ENCODE measurements at regions not wholly inside any gene's neighbourhood (a gene's known extent, or its start where the extent isn't known, plus 50 kb on each side); places are given as distances from the start of the nearest gene placed in this dataset.

DNA sequence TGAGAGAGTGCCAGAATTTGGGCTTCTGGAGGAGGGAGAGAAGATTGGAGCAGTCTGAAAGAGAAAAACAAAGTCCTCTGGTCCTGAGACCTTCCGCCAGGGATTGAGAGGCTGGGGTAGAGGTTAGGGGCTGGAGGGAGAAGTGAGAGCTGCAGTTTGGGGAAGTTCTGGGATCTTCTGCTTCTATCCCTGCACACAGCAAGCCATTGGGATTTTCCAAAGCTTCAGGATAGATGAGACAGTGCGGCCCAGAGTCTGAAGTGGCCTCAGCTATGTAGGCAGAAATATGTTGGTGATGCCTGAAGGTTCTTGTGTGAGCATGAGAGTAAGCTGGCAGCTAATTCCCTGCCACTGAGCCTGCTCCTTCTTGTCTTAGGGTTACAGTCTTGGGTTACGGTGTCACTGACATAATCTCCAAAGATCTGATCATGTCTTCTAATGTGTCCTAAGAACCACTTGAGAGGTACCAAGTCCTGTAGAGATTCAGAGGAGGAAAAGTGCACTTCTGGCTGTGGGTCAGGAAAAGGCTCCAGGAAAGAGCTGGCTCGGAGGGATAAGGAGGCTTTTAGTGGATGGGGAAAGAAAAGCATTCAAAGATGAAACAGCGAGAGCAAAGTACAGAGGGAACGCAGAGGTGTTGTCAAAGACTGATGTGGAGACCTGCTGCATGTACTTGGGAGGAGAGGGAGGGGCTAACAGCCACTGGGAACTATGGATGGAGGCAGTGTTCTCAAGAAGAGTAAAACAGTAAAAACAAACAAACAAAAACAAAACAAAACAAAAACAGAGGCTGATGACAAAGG, 131.1 kb upstream of the MYLIP start:
- POLR2A ChIA-PET: no interaction called here
- CTCF ChIA-PET: no interaction called here
- Mint-ChIP-seq H3K4me3 (no peak overlapping the region), H3K36me3 (ENCODE audit: low read depth) (no peaks in the 10 kb centered on the region), H3K4me1 (peaks cover 3% of the 10 kb centered on the region), H3K9me3 (no peaks in the 10 kb centered on the region), H3K27me3 (no peaks in the 10 kb centered on the region), H3K27ac (no peak overlapping the region)
- DNase-seq: no peak

DNA sequence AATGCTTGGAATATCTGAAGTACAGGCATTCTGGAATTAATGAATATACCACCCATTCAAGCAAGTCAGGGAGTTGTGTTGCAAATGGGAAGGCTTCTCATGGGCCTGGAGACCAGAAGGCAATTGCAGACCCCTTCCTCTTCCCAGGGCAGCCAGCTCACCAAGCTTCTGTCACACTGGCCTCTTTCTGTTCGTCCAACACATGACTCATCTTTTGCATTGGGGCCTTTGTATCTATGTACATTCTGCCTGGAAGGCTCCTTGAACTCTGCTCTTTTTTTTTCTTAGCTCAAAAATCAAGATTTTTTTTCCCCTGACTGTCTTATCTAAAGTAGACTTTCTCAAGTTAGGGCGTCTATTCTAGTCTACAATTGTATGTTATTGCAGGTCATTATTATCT, 132.9 kb upstream of the MYLIP start:
- POLR2A ChIA-PET: no interaction called here
- CTCF ChIA-PET: no interaction called here
- Mint-ChIP-seq H3K36me3 (ENCODE audit: low read depth) (no peaks in the 10 kb centered on the region), H3K27me3 (no peaks in the 10 kb centered on the region), H3K27ac (no peak overlapping the region), H3K4me1 (peaks cover 3% of the 10 kb centered on the region), H3K9me3 (no peaks in the 10 kb centered on the region), H3K4me3 (no peak overlapping the region)
- no peak for DNase-seq

DNA sequence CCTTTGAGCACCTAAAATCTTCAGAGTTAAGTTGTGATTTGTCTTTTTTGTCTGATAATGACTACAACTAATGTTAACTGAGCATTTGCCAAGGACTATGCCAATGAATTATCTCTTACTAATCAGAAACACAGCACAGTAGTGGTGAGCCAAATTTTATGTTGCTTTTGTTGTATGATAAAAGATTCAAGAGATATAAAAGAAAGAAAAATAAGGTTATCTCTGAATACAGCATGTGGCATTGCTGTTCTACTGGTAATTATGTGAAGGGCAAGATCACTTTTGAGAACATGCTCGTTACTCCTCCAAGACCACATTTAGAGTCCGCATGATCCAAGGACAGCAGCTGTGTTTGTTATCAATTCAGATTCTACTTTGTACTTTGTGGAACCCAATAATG, 133.4 kb upstream of the MYLIP start:
- Mint-ChIP-seq H3K27ac (no peak overlapping the region), H3K9me3 (no peaks in the 10 kb centered on the region), H3K4me3 (no peak overlapping the region), H3K36me3 (ENCODE audit: low read depth) (no peaks in the 10 kb centered on the region), H3K27me3 (no peaks in the 10 kb centered on the region), H3K4me1 (peaks cover 3% of the 10 kb centered on the region)
- no peak for DNase-seq
- CTCF ChIA-PET: no interaction called here
- POLR2A ChIA-PET: no interaction called here

DNA sequence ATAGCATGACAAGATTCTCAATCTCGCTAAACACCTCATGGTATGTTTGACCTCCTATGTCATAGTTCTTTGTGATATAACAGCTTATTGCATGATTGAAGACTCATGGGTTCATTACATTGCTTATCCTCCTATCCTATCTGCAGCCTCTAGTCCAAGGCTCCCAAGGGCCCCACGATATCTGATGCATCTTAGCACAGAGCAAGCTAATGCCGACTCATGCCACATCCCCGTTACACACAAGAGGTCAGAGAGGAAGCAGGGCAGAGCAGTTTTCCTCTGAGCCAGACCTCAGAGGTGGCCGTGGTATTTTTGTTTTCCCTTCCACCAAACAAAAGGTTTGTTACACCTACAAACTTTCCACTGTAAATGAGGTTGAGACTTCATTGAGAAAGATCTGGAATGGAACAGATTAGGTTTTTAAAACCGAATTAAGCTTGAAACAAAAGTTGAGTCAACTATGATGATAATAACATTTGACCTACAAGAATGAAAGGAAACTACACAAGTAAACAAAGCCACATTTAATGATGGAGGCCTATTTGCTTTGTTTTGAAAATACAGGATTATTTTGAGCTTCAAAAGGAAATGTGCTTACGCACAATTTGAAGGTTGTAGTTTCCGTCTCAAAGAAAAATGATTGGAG, 133.9 kb upstream of the MYLIP start:
- no peak for DNase-seq
- Mint-ChIP-seq H3K27ac (no peak overlapping the region), H3K4me3 (no peak overlapping the region), H3K27me3 (no peaks in the 10 kb centered on the region), H3K36me3 (ENCODE audit: low read depth) (no peaks in the 10 kb centered on the region), H3K9me3 (no peaks in the 10 kb centered on the region), H3K4me1 (peaks cover 3% of the 10 kb centered on the region)
- ChIA-PET POLR2A (no interaction called here), CTCF (interaction anchor here (0.6 to 0.7 kb wide), 2 partner anchors 237 to 249 kb away, joined by 3 read pairs; no protein-coding TSS in a partner anchor)

DNA sequence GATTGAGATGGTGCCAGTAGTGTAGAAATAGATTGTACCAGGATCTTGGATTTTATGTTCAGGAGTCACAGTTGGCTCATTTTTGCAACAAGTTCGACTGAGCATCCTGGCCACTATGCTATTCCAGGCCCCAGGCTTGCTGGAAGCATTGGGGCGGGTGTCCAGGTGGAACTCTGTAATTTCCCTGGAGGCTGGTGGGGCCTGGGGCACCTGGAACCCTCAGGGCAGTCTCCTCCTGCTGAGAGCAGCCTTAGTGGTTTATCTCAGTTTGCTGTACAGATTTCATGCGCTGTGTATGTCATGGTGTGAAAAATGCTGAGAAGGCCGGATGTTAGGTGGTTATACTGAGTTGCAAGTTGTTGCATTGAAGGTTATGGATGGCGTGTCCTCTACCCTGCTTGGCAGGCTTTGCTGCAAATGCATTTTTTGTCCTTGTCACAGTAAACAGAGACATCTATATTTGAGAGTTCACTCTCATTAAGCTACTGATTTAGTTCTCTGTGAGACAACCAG, 135.1 kb upstream of the MYLIP start:
- Mint-ChIP-seq H3K27me3 (no peaks in the 10 kb centered on the region), H3K27ac (no peak overlapping the region), H3K4me3 (no peak overlapping the region), H3K9me3 (no peaks in the 10 kb centered on the region), H3K36me3 (ENCODE audit: low read depth) (no peaks in the 10 kb centered on the region), H3K4me1 (peaks cover 3% of the 10 kb centered on the region)
- DNase-seq: no peak
- ChIA-PET POLR2A (no interaction called here), CTCF (no interaction called here)

DNA sequence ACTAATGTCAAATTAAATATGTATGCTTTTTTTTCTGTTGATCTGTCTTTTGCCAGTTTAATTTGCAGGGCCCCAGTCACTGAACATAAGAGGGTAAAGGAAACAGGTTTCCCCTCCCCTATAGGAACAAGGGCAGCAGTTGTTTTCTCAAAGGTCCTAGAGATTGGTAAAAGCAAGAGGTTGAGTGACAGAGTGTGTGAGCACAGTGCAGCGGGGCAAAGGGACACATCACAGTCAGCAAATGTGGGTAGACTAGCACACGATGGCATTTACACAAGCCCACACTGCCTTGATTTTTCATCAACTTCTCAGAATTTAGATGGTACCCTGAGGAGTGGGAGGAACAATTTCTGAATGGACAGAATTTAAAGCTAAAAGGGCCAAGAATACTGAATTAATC, 138.7 kb upstream of the MYLIP start:
- Mint-ChIP-seq H3K4me3 (no peak overlapping the region), H3K36me3 (ENCODE audit: low read depth) (no peaks in the 10 kb centered on the region), H3K4me1 (peaks cover 3% of the 10 kb centered on the region), H3K27ac (no peak overlapping the region), H3K27me3 (peaks cover 2% of the 10 kb centered on the region), H3K9me3 (no peaks in the 10 kb centered on the region)
- ChIA-PET POLR2A (no interaction called here), CTCF (no interaction called here)
- DNase-seq: no peak

DNA sequence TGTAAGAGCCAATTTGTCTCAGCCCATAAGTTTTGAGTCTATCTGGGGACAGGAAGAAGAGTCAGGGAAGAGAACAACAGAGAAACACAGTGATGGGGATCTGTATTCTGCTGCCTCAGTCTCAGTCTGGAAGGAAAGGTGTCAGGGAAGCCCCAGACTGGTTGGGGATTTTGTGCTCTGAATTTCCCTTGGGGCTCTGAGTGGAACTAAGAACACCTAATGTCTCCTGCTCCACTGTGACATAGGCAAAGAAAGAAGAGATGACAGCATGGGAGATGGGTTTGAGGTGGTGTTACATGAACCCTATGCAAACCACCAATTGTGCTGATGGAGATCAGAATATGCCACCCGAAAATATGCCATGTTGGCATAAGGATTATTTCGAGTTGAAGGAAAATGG, 139.5 kb upstream of the MYLIP start:
- no peaks in the 10 kb centered on the region for H3K4me1 Mint-ChIP-seq
- no peak overlapping the region for H3K27ac Mint-ChIP-seq
- H3K9me3 Mint-ChIP-seq: no peaks in the 10 kb centered on the region
- no peak overlapping the region for H3K4me3 Mint-ChIP-seq
- POLR2A ChIA-PET: no interaction called here
- peaks cover 2% of the 10 kb centered on the region for H3K27me3 Mint-ChIP-seq
- no peaks in the 10 kb centered on the region for H3K36me3 Mint-ChIP-seq (ENCODE audit: low read depth)
- CTCF ChIA-PET: no interaction called here
- no peak for DNase-seq

DNA sequence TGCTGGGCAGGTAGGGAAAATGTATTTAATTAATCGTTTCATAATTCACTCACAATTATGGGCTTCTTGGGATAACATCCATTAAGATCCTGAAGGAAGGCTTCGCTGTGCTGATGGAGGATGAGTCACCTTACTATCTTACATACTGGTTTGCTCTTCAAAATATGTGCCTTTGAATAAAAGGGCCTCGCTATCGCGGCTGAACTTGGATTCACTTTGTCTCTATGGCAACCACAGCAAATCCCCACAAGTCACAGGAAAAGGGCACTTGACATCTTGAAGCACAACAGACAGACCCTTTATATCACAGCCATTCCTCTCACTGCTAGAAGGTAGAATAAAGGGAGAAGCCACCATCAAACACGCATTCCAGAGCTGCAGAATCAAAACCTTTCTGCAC, 141.3 kb upstream of the MYLIP start:
- Mint-ChIP-seq H3K27me3 (peaks cover 4% of the 10 kb centered on the region), H3K27ac (no peak overlapping the region), H3K9me3 (no peaks in the 10 kb centered on the region), H3K4me1 (no peaks in the 10 kb centered on the region), H3K36me3 (ENCODE audit: low read depth) (no peaks in the 10 kb centered on the region), H3K4me3 (no peak overlapping the region)
- ChIA-PET CTCF (no interaction called here), POLR2A (no interaction called here)
- no peak for DNase-seq

DNA sequence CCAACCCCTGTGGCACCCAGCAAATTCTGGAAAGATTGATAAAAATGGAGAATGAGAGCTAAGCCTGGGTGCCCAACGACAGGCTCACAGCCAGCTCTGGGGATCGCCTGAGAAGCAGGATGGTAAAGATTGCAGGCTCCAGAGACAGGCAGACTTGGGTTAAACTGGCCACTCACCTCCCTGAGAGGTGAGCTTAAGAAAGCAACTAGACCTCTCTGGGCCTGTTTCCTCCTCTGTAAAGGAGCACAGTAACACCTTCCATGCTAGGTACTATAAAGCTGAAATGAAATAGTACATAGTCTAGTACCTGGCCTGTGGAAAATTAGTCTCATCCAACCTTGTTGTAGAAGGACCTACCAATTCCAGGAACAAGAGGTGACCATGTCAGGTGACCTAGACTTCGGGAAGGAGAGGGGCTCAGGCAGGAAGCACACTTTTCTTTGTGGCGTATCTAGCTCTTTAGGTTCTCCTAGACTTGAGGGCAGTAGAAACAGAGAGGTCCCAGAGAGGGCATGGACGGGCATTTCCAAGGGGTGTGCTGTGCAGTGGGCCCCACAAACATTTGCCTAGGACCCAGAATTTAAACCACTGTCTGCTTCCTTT, 142.8 kb upstream of the MYLIP start:
- no peak for DNase-seq
- Mint-ChIP-seq H3K9me3 (no peaks in the 10 kb centered on the region), H3K27me3 (peaks cover 4% of the 10 kb centered on the region), H3K36me3 (ENCODE audit: low read depth) (no peaks in the 10 kb centered on the region), H3K4me3 (no peak overlapping the region), H3K27ac (no peak overlapping the region), H3K4me1 (no peaks in the 10 kb centered on the region)
- ChIA-PET POLR2A (no interaction called here), CTCF (no interaction called here)

DNA sequence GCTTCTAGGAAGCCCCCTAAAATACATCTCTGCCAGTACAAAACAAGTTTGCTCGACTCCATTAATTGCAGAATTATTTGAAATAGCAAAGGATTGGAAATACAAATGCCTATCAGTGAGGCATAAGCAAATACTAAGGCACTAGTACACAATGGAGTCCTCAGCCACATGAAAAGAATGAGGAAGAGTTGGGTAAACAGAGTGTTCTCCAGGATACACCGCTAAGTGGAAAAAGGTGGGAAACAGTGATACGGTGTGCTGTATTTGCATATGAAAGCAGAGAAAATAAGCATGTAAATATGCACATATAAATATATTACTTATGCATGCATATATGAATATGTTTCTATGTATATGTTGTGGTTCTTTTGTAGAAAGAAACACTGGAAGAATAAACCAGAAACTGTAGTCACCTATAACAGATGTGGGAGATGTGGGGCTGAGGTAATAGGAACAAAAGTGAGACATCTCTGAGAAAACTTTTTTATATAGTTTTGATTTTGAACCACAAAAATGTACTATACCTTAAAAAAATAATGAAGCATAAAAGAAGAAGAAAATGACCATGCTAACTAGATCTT, 143.4 kb upstream of the MYLIP start:
- Mint-ChIP-seq H3K4me3 (no peak overlapping the region), H3K9me3 (no peaks in the 10 kb centered on the region), H3K4me1 (no peaks in the 10 kb centered on the region), H3K27ac (no peak overlapping the region), H3K27me3 (peaks cover 4% of the 10 kb centered on the region), H3K36me3 (ENCODE audit: low read depth) (no peaks in the 10 kb centered on the region)
- ChIA-PET CTCF (no interaction called here), POLR2A (no interaction called here)
- DNase-seq: no peak

DNA sequence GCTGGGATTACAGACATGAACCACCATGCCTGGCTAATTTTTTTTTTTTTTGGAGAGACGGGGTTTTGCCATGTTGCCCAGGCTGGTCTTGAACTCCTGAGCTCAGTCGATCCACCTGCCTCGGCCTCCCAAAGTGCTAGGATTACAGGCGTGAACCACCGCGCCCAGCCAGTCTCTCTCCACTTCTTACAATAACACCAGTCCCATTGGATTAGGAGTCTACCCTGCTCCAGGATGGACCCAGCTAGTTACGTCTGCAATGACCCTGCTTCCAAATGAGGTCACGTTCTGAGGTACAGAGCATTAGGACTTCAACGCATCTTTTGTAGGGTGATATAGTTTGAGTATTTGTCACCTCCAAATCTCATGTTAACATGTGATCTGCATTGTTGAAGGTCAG, 146.9 kb upstream of the MYLIP start:
- ChIA-PET POLR2A (no interaction called here), CTCF (no interaction called here)
- Mint-ChIP-seq H3K9me3 (no peaks in the 10 kb centered on the region), H3K27me3 (peaks cover 1% of the 10 kb centered on the region), H3K4me1 (no peaks in the 10 kb centered on the region), H3K27ac (no peak overlapping the region), H3K4me3 (no peak overlapping the region), H3K36me3 (ENCODE audit: low read depth) (no peaks in the 10 kb centered on the region)
- no peak for DNase-seq

DNA sequence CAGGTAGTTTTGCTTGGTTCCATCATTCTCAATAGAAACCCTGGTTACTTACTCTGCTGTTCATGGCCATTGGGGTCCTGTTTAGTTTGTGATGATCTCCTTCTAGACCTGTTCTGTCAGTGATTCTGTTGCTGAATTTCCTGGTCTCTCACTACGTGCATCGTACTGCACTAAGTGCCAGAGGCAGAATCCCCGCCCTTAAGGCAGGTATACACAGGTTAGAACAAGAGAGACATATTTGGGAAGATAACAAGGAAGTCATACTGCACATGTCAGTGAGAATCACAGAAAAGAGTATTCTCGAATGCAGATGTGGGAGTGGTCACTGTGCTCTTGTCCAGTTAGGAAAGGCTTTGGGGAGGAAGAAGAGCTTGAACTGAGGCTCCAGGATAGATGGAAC, 148.1 kb upstream of the MYLIP start:
- no peaks in the 10 kb centered on the region for H3K36me3 Mint-ChIP-seq (ENCODE audit: low read depth)
- DNase-seq: no peak
- ChIA-PET CTCF (no interaction called here), POLR2A (no interaction called here)
- no peak overlapping the region for H3K4me3 Mint-ChIP-seq
- H3K9me3 Mint-ChIP-seq: no peaks in the 10 kb centered on the region
- no peak overlapping the region for H3K27ac Mint-ChIP-seq
- no peaks in the 10 kb centered on the region for H3K4me1 Mint-ChIP-seq
- peaks cover 1% of the 10 kb centered on the region for H3K27me3 Mint-ChIP-seq

DNA sequence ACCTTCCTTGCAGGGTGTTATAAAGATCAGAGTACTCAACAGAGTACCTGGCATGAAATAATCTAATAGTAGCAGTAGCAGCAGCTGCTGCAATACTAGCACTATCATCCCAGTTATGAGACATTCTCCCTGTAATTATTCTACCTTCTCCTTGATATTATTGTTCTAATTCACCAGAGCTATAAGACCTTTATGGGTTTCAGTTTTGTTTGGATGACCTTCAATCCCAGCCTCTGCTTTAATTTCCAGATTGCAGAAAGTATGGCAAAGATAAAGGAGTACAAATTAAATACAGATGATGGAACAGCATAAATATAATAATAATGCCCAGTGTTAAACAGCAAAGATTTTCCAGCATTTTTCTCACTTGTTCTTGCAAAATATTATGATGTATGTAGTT, 150.5 kb upstream of the MYLIP start:
- H3K4me1 Mint-ChIP-seq: no peaks in the 10 kb centered on the region
- H3K27ac Mint-ChIP-seq: no peak overlapping the region
- H3K9me3 Mint-ChIP-seq: peaks cover 7% of the 10 kb centered on the region
- CTCF ChIA-PET: no interaction called here
- POLR2A ChIA-PET: no interaction called here
- H3K4me3 Mint-ChIP-seq: no peak overlapping the region
- H3K27me3 Mint-ChIP-seq: peaks cover 3% of the 10 kb centered on the region
- no peak for DNase-seq
- H3K36me3 Mint-ChIP-seq (ENCODE audit: low read depth): no peaks in the 10 kb centered on the region

DNA sequence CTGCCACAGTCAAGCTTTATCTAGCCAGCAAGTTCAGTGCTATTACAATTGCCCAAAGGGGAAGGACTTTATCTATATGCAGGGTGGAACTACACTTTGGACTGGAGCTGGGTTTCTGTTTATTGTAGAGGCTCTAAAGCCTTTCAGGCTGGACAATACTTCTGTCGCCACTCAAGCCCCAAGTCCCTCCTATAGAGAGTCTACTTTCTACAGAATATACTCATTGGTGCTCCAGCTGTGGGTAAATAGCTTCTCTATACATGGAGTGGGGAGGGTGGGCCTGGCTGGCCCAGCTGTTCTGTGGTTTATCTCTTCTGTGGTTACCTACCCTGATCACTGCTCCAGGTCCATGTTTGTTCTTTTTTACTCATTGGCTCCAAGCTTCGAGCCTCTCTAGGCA, 151.8 kb upstream of the MYLIP start:
- Mint-ChIP-seq H3K27me3 (peaks cover 2% of the 10 kb centered on the region), H3K4me3 (no peak overlapping the region), H3K36me3 (ENCODE audit: low read depth) (no peaks in the 10 kb centered on the region), H3K27ac (no peak overlapping the region), H3K4me1 (no peaks in the 10 kb centered on the region), H3K9me3 (peaks cover 7% of the 10 kb centered on the region)
- ChIA-PET CTCF (no interaction called here), POLR2A (no interaction called here)
- DNase-seq: no peak

Data from activated CD4-positive, alpha-beta memory T cell treated with anti-CD3 and anti-CD28 coated beads, Interleukin-2, amount 10 ng/mL, durations not matched to agents 7 days and 5 days (primary cell).